GM04503 (cell line): ENCODE measurements at regions not wholly inside any gene's neighbourhood (a gene's known extent, or its start where the extent isn't known, plus 50 kb on each side); places are given as distances from the start of the nearest gene placed in this dataset.

Experiments used
- DNase-seq: peaks from one replicate; pipeline ENCODE4 v3.0.0-alpha.2; 2012; ENCODE audit warnings: low read depth

GRCh38 chr5:174235221-174236011 is 189.9 kb downstream of the NSG2 start:
- DNase-seq = no peak

- DNase-seq = no peak
Measured at GRCh38 chr5:174236070-174236469, 190.6 kb downstream of the NSG2 start.

GRCh38 chr5:174239718-174240117 is 194.2 kb downstream of the NSG2 start:
- no peak for DNase-seq

GRCh38 chr5:174242573-174242972 is 197.1 kb downstream of the NSG2 start:
- DNase-seq = no peak

GRCh38 chr5:174243904-174244303 is 198.4 kb downstream of the NSG2 start:
- no peak for DNase-seq

GRCh38 chr5:174245516-174246075 is 200.1 kb downstream of the NSG2 start:
- DNase-seq = no peak

GRCh38 chr5:174246743-174247142 is 201.2 kb downstream of the NSG2 start:
- no peak for DNase-seq

- DNase-seq = no peak
Measured at GRCh38 chr5:174247301-174247700, 201.8 kb downstream of the NSG2 start.

GRCh38 chr5:174251305-174252000 is 205.9 kb downstream of the NSG2 start:
- DNase-seq = no peak

- DNase-seq = no peak
Measured at GRCh38 chr5:174252121-174252520, 206.6 kb downstream of the NSG2 start.

GRCh38 chr5:174259696-174260420 is 214.4 kb downstream of the NSG2 start:
- DNase-seq = no peak

GRCh38 chr5:174271316-174271715 is 225.8 kb downstream of the NSG2 start:
- no peak for DNase-seq

GRCh38 chr5:174272671-174273070 is 227.2 kb downstream of the NSG2 start:
- no peak for DNase-seq

- no peak for DNase-seq
Measured at GRCh38 chr5:174273325-174273724, 227.8 kb downstream of the NSG2 start.

- DNase-seq = no peak
Measured at GRCh38 chr5:174275959-174276358, 230.5 kb downstream of the NSG2 start.

- DNase-seq = no peak
Measured at GRCh38 chr5:174281089-174281760, 235.7 kb downstream of the NSG2 start.

GRCh38 chr5:174281855-174282254 is 236.3 kb downstream of the NSG2 start:
- DNase-seq = no peak

- DNase-seq = no peak
Measured at GRCh38 chr5:174282391-174282790, 236.9 kb downstream of the NSG2 start.

- no peak for DNase-seq
Measured at GRCh38 chr5:174283211-174284005, 237.9 kb downstream of the NSG2 start.

GRCh38 chr5:174284873-174285272 is 239.4 kb downstream of the NSG2 start:
- no peak for DNase-seq

- DNase-seq = no peak
Measured at GRCh38 chr5:174287761-174288160, 242.3 kb downstream of the NSG2 start.
